ENCODE measurements at regions not wholly inside any gene's neighbourhood (a gene's known extent, or its start where the extent isn't known, plus 50 kb on each side); places are given as distances from the start of the nearest gene placed in this dataset.

DNA sequence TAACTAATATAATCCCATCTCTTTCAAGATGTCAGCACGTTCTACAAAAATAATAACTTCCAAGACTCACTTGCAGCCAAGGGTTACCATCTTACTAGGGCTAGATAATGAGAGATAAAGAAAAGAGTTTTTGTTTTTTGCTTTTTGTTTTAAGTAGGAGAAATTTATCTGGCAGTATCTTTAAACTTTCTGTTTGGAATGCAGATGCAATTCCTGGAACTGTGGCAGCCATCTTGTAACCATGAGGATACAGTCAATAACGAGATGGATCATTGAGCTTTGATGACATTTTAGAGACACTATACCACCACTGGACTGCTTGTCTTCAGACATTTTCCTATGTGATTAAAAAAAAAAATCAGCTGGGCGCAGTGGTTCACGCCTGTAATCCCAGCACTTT lies 171.2 kb upstream of the ARID2 start:
- H4K20me1 ChIP-seq (ENCODE audit: insufficient read depth, low read length) = no peaks in the 10 kb centered on the region
- H3K36me3 Mint-ChIP-seq = no peaks in the 10 kb centered on the region
- intact Hi-C loops (cut with micrococcal nuclease) = no loop called here
- H3K27ac Mint-ChIP-seq = no peak overlapping the region
- TF ChIP-seq, protein P1, sequence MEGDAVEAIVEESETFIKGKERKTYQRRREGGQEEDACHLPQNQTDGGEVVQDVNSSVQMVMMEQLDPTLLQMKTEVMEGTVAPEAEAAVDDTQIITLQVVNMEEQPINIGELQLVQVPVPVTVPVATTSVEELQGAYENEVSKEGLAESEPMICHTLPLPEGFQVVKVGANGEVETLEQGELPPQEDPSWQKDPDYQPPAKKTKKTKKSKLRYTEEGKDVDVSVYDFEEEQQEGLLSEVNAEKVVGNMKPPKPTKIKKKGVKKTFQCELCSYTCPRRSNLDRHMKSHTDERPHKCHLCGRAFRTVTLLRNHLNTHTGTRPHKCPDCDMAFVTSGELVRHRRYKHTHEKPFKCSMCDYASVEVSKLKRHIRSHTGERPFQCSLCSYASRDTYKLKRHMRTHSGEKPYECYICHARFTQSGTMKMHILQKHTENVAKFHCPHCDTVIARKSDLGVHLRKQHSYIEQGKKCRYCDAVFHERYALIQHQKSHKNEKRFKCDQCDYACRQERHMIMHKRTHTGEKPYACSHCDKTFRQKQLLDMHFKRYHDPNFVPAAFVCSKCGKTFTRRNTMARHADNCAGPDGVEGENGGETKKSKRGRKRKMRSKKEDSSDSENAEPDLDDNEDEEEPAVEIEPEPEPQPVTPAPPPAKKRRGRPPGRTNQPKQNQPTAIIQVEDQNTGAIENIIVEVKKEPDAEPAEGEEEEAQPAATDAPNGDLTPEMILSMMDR (IDR thresholded peaks at IDR 0.05) = no peak
- peaks cover 16% of the 10 kb centered on the region for H3K4me1 Mint-ChIP-seq
- H3K9me3 Mint-ChIP-seq = peaks cover 0 to 4% (median 2%) of the 10 kb centered on the region in 7 donors
- DNase-seq = no peak
- no peak overlapping the region for H3K4me3 ChIP-seq (replicated peaks in 1 of 3; ENCODE audit: low read depth in 2 of 3, low read length in 3 of 3)
- 100% methylated on average over 2 of the region's 4 CpGs for WGBS (ENCODE audit: insufficient coverage)
- no peak overlapping the region for H3K9ac ChIP-seq (ENCODE audit: insufficient read depth, low read length, poor library complexity, severe bottlenecking)
- H3K4me2 ChIP-seq (replicated peaks; ENCODE audit: extremely low read depth, low read length, poor library complexity, severe bottlenecking) = no peak overlapping the region
- H3K27me3 Mint-ChIP-seq (ENCODE audit: low read depth in 3 of 3) = no peaks in the 10 kb centered on the region
- no peak overlapping the region for H3K4me3 Mint-ChIP-seq
- H3K79me2 ChIP-seq (ENCODE audit: insufficient read depth, low read length) = no peaks in the 10 kb centered on the region
- no peak overlapping the region for H2AFZ ChIP-seq (ENCODE audit: insufficient read depth, low read depth, low read length, poor library complexity, severe bottlenecking)
- H3K36me3 ChIP-seq (replicated peaks in 1 of 2; ENCODE audit: control insufficient read depth in 1 of 2, insufficient read depth in 2 of 2, low read length in 2 of 2) = no peaks in the 10 kb centered on the region
- no peak overlapping the region for H3K27ac ChIP-seq (ENCODE audit: low read depth in 1 of 2, low read length in 2 of 2)
- H3K9me3 ChIP-seq (replicated peaks in 1 of 2; ENCODE audit: control insufficient read depth in 1 of 2, insufficient read depth in 1 of 2, low read length in 2 of 2) = no peaks in the 10 kb centered on the region
- no peaks in the 10 kb centered on the region for H3K27me3 ChIP-seq (ENCODE audit: control insufficient read depth in 2 of 2, insufficient read depth in 2 of 2, low read length in 2 of 2)
- H3K4me1 ChIP-seq (ENCODE audit: control insufficient read depth in 1 of 2, insufficient read depth in 2 of 2, low read length in 2 of 2) = peaks cover 11 to 17% of the 10 kb centered on the region in 2 donors

GRCh38 chr12:45559537-45559936 lies 170.0 kb upstream of the ARID2 start:
- no peaks in the 10 kb centered on the region for H3K36me3 Mint-ChIP-seq
- no peaks in the 10 kb centered on the region for H3K27me3 Mint-ChIP-seq (ENCODE audit: low read depth in 3 of 3)
- no peak for DNase-seq
- no peaks in the 10 kb centered on the region for H3K79me2 ChIP-seq (ENCODE audit: insufficient read depth, low read length)
- WGBS (ENCODE audit: insufficient coverage) = 100% methylated on average over 2 of the region's 3 CpGs
- H3K27me3 ChIP-seq (ENCODE audit: control insufficient read depth in 2 of 2, insufficient read depth in 2 of 2, low read length in 2 of 2) = no peaks in the 10 kb centered on the region
- TF ChIP-seq, protein P1 (IDR thresholded peaks at IDR 0.05) = no peak
- H3K4me3 Mint-ChIP-seq = no peak overlapping the region
- intact Hi-C loops (cut with micrococcal nuclease) = no loop called here
- H2AFZ ChIP-seq (ENCODE audit: insufficient read depth, low read depth, low read length, poor library complexity, severe bottlenecking) = no peak overlapping the region
- H3K9ac ChIP-seq (ENCODE audit: insufficient read depth, low read length, poor library complexity, severe bottlenecking) = no peak overlapping the region
- no peak overlapping the region for H3K4me2 ChIP-seq (replicated peaks; ENCODE audit: extremely low read depth, low read length, poor library complexity, severe bottlenecking)
- H3K9me3 Mint-ChIP-seq = peaks cover 0 to 4% (median 2%) of the 10 kb centered on the region in 7 donors
- no peaks in the 10 kb centered on the region for H3K9me3 ChIP-seq (replicated peaks in 1 of 2; ENCODE audit: control insufficient read depth in 1 of 2, insufficient read depth in 1 of 2, low read length in 2 of 2)
- H3K4me1 ChIP-seq (ENCODE audit: control insufficient read depth in 1 of 2, insufficient read depth in 2 of 2, low read length in 2 of 2) = peaks cover 11 to 17% of the 10 kb centered on the region in 2 donors
- no peaks in the 10 kb centered on the region for H3K36me3 ChIP-seq (replicated peaks in 1 of 2; ENCODE audit: control insufficient read depth in 1 of 2, insufficient read depth in 2 of 2, low read length in 2 of 2)
- H4K20me1 ChIP-seq (ENCODE audit: insufficient read depth, low read length) = no peaks in the 10 kb centered on the region
- H3K4me3 ChIP-seq (replicated peaks in 1 of 3; ENCODE audit: low read depth in 2 of 3, low read length in 3 of 3) = no peak overlapping the region
- H3K27ac ChIP-seq (ENCODE audit: low read depth in 1 of 2, low read length in 2 of 2) = no peak overlapping the region
- peaks cover 16% of the 10 kb centered on the region for H3K4me1 Mint-ChIP-seq
- H3K27ac Mint-ChIP-seq = no peak overlapping the region

All from CD14-positive monocyte (primary cell).